HFF-Myc (cell line): ENCODE measurements at regions not wholly inside any gene's neighbourhood (a gene's known extent, or its start where the extent isn't known, plus 50 kb on each side); places are given as distances from the start of the nearest gene placed in this dataset.
A peak's percentile ranks its signal among the peaks of the same experiment; 100 is the strongest.

Experiments
- DNase-seq: peaks from one replicate; pipeline ENCODE4 v3.0.0-alpha.2; 2011; ENCODE audit warnings: low read depth; ENCODE audit errors: extremely low read depth
- H3K4me3 ChIP-seq: replicated peaks from 2 replicates; pipeline ENCODE4 v1.5.1; 2011; ENCODE audit warnings: low read depth, mild to moderate bottlenecking, control low read depth, low read length
- CTCF ChIP-seq: IDR thresholded peaks from 2 replicates; pipeline ENCODE4 v1.5.1; 2012; ENCODE audit warnings: mild to moderate bottlenecking, low read depth, low read length, control low read depth; ENCODE audit errors: missing control alignments

- DNase-seq: no peak
- TF ChIP-seq CTCF: no peak
- no peak overlapping the region for H3K4me3 ChIP-seq
These were observed 101.5 kb upstream of the OGFRL1 start for GRCh38 chr6:71187141-71187540.

GRCh38 chr6:71190809-71191208 is 97.8 kb upstream of the OGFRL1 start:
- TF ChIP-seq CTCF: peak; percentile 16
- no peak overlapping the region for H3K4me3 ChIP-seq
- DNase-seq: no peak

GRCh38 chr6:71194724-71195123 is 93.9 kb upstream of the OGFRL1 start:
- DNase-seq: no peak
- H3K4me3 ChIP-seq: no peak overlapping the region
- TF ChIP-seq CTCF: no peak

- no peak overlapping the region for H3K4me3 ChIP-seq
- no peak for TF ChIP-seq CTCF
- no peak for DNase-seq
These were observed 91.3 kb upstream of the OGFRL1 start for GRCh38 chr6:71197267-71197666.

- DNase-seq: no peak
- TF ChIP-seq CTCF: no peak
- H3K4me3 ChIP-seq: no peak overlapping the region
These were observed 90.8 kb upstream of the OGFRL1 start for GRCh38 chr6:71197780-71198179.

- H3K4me3 ChIP-seq: no peak overlapping the region
- no peak for DNase-seq
- no peak for TF ChIP-seq CTCF
These were observed 89.7 kb upstream of the OGFRL1 start for GRCh38 chr6:71198908-71199307.

- no peak for TF ChIP-seq CTCF
- no peak for DNase-seq
- H3K4me3 ChIP-seq: no peak overlapping the region
These were observed 88.9 kb upstream of the OGFRL1 start for GRCh38 chr6:71199736-71200135.
